ENCODE measurements at regions not wholly inside any gene's neighbourhood (a gene's known extent, or its start where the extent isn't known, plus 50 kb on each side); places are given as distances from the start of the nearest gene placed in this dataset.

GRCh38 chr3:84100861-84101260 is 857.9 kb upstream of the CADM2 start:
- Mint-ChIP-seq H3K36me3 (ENCODE audit: low read depth) (no peaks in the 10 kb centered on the region), H3K27me3 (ENCODE audit: insufficient read depth) (no peaks in the 10 kb centered on the region), H3K27ac (no peak overlapping the region), H3K9me3 (peaks cover 27% of the 10 kb centered on the region), H3K4me1 (ENCODE audit: low read depth) (no peaks in the 10 kb centered on the region), H3K4me3 (no peak overlapping the region)
- TF ChIP-seq CTCF (IDR thresholded peaks at IDR 0.05), result no peak
- no peak for DNase-seq

GRCh38 chr3:84108442-84108971 is 850.3 kb upstream of the CADM2 start:
- Mint-ChIP-seq H3K27me3 (ENCODE audit: insufficient read depth) (no peaks in the 10 kb centered on the region), H3K36me3 (ENCODE audit: low read depth) (no peaks in the 10 kb centered on the region), H3K27ac (no peak overlapping the region), H3K9me3 (peaks cover 33% of the 10 kb centered on the region), H3K4me3 (no peak overlapping the region), H3K4me1 (ENCODE audit: low read depth) (no peaks in the 10 kb centered on the region)
- DNase-seq, result no peak
- no peak for TF ChIP-seq CTCF (IDR thresholded peaks at IDR 0.05)

GRCh38 chr3:84109911-84110310 is 848.9 kb upstream of the CADM2 start:
- Mint-ChIP-seq H3K9me3 (peaks cover 29% of the 10 kb centered on the region), H3K27ac (no peak overlapping the region), H3K4me1 (ENCODE audit: low read depth) (no peaks in the 10 kb centered on the region), H3K4me3 (no peak overlapping the region), H3K36me3 (ENCODE audit: low read depth) (no peaks in the 10 kb centered on the region), H3K27me3 (ENCODE audit: insufficient read depth) (no peaks in the 10 kb centered on the region)
- TF ChIP-seq CTCF (IDR thresholded peaks at IDR 0.05), result no peak
- DNase-seq, result no peak

- Mint-ChIP-seq H3K27ac (no peak overlapping the region), H3K27me3 (ENCODE audit: insufficient read depth) (no peaks in the 10 kb centered on the region), H3K36me3 (ENCODE audit: low read depth) (no peaks in the 10 kb centered on the region; the same call in 1 of the 2 replicates), H3K4me1 (ENCODE audit: low read depth) (no peaks in the 10 kb centered on the region), H3K4me3 (no peak overlapping the region), H3K9me3 (peaks cover 31% of the 10 kb centered on the region)
- DNase-seq, result no peak
- no peak for TF ChIP-seq CTCF (IDR thresholded peaks at IDR 0.05)
Measured at GRCh38 chr3:84110787-84111186, 848.0 kb upstream of the CADM2 start.

GRCh38 chr3:84125201-84125721 is 833.5 kb upstream of the CADM2 start:
- Mint-ChIP-seq H3K9me3 (peaks cover 8% of the 10 kb centered on the region), H3K27me3 (ENCODE audit: insufficient read depth) (no peaks in the 10 kb centered on the region; the same call in 1 of the 2 replicates), H3K4me1 (ENCODE audit: low read depth) (no peaks in the 10 kb centered on the region), H3K36me3 (ENCODE audit: low read depth) (no peaks in the 10 kb centered on the region), H3K27ac (no peak overlapping the region), H3K4me3 (no peak overlapping the region)
- no peak for DNase-seq
- no peak for TF ChIP-seq CTCF (IDR thresholded peaks at IDR 0.05)
